HCEC 1CT (cell line): ENCODE measurements at regions not wholly inside any gene's neighbourhood (a gene's known extent, or its start where the extent isn't known, plus 50 kb on each side); places are given as distances from the start of the nearest gene placed in this dataset.
"Not testable (repeated sequence)": the region's sequence is repeated elsewhere in the genome, so short reads cannot be mapped to it uniquely, and the experiment has no call there.

ENCODE experiments used
- DNase-seq: peaks from one replicate; pipeline ENCODE4 v3.0.0-alpha.2; 2017

DNA sequence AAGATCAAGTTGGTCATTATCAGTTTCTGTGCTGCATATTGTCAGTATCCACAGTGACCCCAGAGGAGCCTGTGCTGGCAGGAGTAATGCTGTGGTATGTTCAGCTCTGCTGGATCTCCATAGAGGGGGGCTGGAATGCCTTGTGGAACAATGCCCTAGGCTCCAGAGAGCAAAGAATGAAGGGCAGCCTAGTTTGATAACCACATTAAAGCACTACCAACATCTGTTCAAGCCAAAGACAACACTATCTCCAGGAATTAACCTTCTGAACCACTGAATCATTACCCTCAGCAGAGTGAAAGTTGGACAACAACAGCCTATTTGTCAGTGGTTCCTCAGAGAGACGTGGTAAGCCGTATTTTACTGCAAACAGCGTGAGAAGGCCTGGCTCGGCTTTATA, 192.3 kb upstream of the CXorf66 start:
- no peak for DNase-seq

DNA sequence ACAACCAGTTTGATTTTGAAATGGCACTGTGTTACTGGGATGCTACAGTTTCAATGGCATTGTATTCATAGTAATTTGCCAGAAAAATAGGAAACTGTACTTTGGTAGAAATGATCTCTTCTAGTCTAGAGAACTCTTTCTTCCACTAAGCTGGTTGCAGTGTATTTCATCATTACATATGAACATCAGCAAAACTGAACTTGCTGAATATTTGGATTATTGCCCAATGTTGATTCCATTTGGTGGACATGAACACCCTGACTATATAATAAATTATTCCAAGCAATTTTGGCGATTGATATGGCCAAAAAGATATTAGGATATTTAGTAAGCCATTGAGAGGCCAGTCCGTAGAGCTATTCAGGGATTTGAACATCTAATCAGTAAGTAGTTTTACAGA, 191.8 kb upstream of the CXorf66 start:
- no peak for DNase-seq

GRCh38 chrX:140151316-140151715, 186.0 kb upstream of the CXorf66 start:
- no peak for DNase-seq

DNA sequence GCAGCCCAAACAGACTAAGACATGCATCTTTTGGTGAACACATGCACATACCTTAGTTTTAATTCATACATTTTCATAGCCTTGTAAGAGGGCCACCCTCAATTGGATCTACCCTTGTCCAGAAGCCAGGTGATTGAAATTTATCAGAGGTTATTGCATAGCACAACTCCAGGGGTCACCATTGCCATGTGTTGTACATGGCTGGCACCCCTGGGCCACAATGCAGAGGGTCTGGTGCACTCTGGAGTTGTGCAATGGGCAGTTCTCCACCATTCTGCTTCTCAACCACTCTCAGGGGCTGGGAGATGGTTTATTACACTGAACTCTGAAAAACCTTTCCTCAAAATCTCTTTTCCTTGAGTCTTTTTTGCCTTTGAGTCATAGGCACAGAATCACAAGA, 184.4 kb upstream of the CXorf66 start:
- DNase-seq = no peak

DNA sequence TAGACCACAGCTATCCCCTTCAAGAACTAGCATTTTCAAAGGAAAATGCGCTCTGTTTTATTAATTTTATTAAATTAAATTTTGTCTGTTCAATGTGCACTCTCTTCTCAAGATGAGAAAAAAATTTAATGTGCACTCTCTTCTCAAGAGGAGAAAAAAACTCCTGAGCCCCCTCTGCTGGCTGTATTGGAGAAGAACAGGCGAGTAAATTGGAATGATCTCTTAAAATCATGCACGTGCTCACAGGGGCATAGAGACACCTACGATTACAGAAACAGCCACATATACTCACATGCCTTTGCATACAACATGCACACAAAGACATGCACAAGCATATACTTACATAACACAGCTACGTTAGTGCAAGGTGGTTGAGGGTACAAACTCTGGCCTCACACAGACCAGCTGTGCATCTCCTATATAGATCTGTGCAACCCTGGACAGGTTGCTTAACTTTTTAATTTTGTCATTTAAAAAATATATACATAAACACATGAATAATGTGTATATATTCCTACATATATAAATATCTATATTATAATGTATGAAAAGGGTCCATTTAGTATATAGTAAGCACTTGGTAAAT, 176.2 kb upstream of the CXorf66 start:
- no peak for DNase-seq

GRCh38 chrX:140138492-140138891, 173.2 kb upstream of the CXorf66 start:
- DNase-seq = not testable (repeated sequence)

GRCh38 chrX:140138065-140138464, 172.7 kb upstream of the CXorf66 start:
- not testable (repeated sequence) for DNase-seq

DNA sequence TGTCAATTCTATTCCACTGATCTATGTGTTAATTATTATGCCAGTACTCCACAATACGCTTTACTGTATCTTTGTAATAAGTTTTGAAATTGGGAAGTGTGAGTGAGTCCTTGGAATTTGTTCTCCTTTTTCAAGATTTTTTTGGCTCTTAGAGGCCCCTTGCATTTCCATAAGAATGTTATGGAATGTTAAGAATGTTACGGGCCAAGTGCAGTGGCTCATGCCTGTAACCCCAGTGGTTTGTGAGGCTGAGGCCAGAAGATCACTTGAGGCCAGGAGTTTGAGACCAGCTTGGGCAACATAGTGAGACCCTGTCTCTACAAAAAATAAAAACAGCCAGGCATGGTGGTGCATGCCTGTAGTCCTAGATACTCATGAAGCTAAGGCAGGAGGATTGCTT, 167.6 kb upstream of the CXorf66 start:
- no peak for DNase-seq

DNA sequence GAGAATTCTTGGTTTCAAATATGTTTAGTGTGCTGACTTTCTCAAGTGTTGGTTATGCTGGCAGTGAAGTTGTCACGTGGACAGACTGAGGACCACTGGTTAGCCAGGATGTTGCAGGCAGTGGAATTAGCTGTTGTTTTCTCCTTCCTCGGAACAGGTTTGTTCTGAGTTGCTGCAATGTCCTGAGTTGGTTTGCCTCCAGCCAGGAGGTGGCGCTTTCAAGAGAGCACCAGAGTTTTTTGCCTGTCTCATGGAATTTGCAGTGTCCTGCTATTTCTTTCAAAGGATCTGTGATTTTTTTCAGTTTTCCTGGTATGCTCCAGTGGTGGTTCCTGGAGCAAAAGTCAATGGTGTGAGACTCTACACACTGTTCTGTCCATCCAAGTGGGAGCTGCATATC, 158.1 kb upstream of the CXorf66 start:
- DNase-seq = no peak

- not testable (repeated sequence) for DNase-seq
Observed at GRCh38 chrX:140114059-140114458, 148.7 kb upstream of the CXorf66 start.

- DNase-seq = no peak
Observed at GRCh38 chrX:140110081-140110650, 144.8 kb upstream of the CXorf66 start.

- no peak for DNase-seq
Observed at GRCh38 chrX:140104760-140105159, 139.4 kb upstream of the CXorf66 start.

GRCh38 chrX:140099221-140099620, 133.9 kb upstream of the CXorf66 start:
- no peak for DNase-seq

- no peak for DNase-seq
Observed at GRCh38 chrX:140092121-140092520, 126.8 kb upstream of the CXorf66 start.

- no peak for DNase-seq
Observed at GRCh38 chrX:140091125-140091886, 126.0 kb upstream of the CXorf66 start.

GRCh38 chrX:140090800-140091124, 125.4 kb upstream of the CXorf66 start:
- DNase-seq = no peak

DNA sequence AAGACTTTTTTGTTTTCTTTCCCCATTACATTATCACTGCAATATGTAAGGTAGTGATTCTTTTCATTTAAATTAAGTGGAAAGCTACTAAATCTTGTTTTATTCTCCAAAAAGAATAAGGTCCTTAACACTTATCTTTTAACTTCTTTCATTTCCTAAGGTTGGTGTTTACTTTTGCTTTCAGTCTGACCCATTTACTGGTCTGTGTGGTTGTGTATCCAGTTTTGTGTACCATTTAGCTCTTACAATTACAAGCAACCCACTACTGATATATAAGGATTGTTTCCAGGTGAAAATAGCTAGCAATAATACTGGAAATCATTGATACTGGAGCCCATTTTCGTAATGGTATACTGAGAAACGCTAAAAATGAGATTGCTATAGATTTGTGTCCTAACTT, 123.1 kb upstream of the CXorf66 start:
- no peak for DNase-seq

GRCh38 chrX:140087875-140088274, 122.6 kb upstream of the CXorf66 start:
- no peak for DNase-seq

DNA sequence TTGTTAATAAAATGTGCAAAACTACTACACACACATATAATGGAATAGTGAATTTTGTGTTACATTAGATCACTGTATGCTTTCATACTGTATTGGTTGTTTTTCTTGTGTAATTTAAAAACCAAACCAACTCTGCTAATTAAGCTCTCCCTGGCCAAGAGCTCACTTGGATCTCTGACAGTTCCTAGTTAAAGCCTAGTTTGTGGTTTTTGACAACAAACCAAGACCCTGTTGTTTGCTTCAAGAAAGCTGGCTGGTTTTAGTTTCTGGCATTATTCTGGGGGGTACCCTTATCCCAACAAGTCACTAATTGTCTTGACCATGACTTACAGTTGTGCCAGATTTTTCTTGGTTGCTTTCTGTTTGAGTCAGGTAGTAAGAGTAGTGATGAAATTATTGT, 121.4 kb upstream of the CXorf66 start:
- DNase-seq = no peak

DNA sequence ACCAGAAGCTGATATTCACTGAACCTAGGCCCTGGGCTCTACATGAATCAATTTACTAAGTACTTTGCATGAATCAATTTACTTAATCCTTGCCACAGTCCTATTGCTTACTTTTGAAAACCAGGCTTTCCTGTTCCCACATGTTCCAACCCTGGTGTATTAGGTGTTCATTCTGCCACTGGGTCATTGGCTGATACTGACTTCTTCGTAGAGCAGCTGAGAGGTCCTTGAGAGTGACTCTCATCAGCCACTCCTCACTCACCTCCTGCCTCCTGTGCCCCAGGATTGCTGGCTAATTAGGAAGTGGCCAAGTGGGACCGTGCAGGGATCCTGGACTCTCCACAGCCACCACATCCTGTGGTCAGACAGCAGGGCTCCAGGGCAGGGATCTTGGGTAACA, 109.5 kb upstream of the CXorf66 start:
- DNase-seq = not testable (repeated sequence)

DNA sequence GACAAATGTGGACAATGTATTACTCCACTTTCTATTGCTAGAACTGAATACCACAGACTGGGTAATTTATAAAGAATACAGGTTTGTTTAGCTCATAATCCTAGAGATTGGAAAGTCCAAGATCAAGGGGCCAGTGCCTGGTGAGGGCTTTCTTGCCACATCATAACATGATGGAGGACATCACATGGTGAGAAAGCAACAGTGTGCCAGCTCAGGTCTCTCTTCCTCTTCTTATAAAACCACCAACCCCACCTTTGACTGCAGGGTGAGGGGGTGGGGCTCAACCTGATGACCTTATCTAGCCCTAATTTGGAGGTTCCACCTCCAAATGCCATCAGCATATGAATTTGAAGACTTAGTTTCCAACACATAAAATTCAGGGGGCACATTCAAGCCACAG, 105.7 kb upstream of the CXorf66 start:
- DNase-seq = no peak

DNA sequence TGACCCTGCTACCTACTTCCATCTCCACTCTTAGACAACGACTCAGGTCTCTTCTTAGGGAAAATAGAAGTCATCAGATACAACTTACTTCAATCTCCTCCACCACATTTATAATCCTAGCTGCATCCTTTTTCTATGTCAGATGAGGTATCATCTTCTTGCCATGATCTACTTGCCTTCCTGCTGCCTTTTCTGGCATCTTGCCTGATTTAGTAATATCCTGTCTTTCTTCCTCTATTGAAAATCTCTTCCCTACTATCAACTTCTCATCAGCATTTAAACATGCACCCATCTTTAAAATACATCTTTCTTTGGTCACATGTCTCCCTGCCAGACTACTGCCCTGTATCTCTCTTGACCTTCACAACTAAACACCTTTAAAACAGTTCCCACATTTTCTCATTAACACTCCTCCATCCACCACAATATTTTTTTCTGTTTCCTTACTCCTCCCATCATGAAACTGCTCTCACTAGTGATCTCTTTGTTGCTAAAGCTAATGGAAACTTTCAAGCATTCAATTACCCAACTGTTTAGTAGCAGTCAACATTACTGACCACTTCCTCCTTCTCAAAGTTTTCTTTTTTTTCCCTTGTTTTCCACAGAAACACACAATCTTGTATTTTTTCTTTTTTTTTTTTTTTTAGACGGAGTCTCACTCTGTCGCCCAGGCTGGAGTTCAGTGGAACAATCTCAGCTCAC, 100.8 kb upstream of the CXorf66 start:
- DNase-seq = no peak

GRCh38 chrX:140064993-140065392, 99.7 kb upstream of the CXorf66 start:
- DNase-seq = no peak

DNA sequence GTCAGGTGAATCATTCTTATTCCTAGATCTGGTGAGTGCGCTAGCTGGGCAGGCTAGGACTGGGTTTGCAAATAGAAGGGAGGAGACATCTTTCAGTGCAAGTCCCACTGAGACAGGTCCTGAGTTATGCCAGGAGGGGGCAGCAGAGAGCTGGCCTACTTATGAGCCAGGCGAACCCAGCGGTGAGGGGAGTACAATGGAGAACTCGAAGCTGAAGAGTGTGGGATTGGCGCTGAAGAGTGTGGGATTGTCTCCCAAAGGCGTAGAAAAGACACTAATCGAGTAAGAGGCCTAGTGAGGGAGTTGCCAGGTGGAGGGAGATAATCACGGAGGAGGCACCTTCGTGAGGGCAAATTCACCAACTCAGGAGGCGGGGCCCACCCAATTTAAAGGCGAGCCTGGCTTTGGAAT, 91.7 kb upstream of the CXorf66 start:
- peak; percentile 10 for DNase-seq
